Hepatocyte (in vitro differentiated cells): ENCODE measurements at regions not wholly inside any gene's neighbourhood (a gene's known extent, or its start where the extent isn't known, plus 50 kb on each side); places are given as distances from the start of the nearest gene placed in this dataset.

Experiments used
- EZH2 ChIP-seq: fragments of 200-600 bp; sonication (generic); IDR thresholded peaks from 2 replicates; pipeline ENCODE4 v1.6.1; 2016; ENCODE audit warnings: antibody characterized with exemption, mild to moderate bottlenecking, borderline replicate concordance
- TF ChIP-seq, protein P1 (sequence below): fragments of 200-600 bp; sonication (generic); IDR thresholded peaks from 2 replicates; pipeline ENCODE4 v1.5.1; 2016; ENCODE audit warnings: antibody characterized with exemption, mild to moderate bottlenecking; ENCODE audit not compliant: poor library complexity

DNA sequence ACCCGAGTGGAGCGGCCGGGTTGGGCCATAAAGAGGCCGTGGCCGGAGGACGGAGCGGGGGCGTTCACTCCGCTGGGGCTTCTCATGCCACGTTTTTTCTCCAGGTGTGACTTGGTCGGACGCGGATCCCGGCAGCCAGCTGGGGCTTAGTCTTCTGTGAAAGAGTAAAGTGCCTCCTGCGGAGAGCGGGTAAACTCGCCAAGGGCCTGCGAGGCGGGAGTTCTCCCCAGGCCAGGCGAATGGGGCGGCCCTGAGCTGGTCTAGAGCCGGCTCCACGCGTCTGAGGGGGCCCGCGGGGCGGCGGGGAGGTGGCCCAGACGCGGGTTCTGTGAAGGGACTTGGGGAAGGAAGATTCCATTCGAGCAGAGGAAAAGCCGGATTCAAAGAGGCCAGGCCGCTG is 86.3 kb upstream of the VIPR2 start:
- no peak for TF ChIP-seq EZH2
- TF ChIP-seq, protein P1, sequence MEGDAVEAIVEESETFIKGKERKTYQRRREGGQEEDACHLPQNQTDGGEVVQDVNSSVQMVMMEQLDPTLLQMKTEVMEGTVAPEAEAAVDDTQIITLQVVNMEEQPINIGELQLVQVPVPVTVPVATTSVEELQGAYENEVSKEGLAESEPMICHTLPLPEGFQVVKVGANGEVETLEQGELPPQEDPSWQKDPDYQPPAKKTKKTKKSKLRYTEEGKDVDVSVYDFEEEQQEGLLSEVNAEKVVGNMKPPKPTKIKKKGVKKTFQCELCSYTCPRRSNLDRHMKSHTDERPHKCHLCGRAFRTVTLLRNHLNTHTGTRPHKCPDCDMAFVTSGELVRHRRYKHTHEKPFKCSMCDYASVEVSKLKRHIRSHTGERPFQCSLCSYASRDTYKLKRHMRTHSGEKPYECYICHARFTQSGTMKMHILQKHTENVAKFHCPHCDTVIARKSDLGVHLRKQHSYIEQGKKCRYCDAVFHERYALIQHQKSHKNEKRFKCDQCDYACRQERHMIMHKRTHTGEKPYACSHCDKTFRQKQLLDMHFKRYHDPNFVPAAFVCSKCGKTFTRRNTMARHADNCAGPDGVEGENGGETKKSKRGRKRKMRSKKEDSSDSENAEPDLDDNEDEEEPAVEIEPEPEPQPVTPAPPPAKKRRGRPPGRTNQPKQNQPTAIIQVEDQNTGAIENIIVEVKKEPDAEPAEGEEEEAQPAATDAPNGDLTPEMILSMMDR, result no peak
